ENCODE measurements at regions not wholly inside any gene's neighbourhood (a gene's known extent, or its start where the extent isn't known, plus 50 kb on each side); places are given as distances from the start of the nearest gene placed in this dataset.

DNA sequence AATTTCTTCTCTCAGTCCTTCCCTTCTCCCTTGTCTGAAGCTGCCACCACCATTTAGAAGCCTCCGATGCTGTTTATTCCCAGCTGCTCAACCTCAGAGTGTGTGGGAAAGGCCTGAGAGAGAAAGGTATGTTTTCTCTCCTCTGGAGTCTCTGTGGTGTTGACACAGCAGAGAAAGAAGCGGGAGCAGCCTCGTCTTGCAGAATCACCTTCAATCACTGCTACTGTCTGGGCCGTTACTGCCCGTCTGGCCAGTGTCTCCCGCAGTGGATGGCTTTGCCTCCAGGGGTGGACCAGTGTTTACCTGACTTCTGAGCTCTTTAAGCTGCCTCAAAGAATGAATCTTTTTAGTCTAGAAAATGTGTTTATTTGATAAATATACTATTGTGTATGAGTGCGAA is 148.9 kb upstream of the FAM47C start:
- intact Hi-C loops (cut with DNase I) = no loop called here
- TF ChIP-seq, protein P1, sequence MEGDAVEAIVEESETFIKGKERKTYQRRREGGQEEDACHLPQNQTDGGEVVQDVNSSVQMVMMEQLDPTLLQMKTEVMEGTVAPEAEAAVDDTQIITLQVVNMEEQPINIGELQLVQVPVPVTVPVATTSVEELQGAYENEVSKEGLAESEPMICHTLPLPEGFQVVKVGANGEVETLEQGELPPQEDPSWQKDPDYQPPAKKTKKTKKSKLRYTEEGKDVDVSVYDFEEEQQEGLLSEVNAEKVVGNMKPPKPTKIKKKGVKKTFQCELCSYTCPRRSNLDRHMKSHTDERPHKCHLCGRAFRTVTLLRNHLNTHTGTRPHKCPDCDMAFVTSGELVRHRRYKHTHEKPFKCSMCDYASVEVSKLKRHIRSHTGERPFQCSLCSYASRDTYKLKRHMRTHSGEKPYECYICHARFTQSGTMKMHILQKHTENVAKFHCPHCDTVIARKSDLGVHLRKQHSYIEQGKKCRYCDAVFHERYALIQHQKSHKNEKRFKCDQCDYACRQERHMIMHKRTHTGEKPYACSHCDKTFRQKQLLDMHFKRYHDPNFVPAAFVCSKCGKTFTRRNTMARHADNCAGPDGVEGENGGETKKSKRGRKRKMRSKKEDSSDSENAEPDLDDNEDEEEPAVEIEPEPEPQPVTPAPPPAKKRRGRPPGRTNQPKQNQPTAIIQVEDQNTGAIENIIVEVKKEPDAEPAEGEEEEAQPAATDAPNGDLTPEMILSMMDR (IDR thresholded peaks at IDR 0.05) = no peak

DNA sequence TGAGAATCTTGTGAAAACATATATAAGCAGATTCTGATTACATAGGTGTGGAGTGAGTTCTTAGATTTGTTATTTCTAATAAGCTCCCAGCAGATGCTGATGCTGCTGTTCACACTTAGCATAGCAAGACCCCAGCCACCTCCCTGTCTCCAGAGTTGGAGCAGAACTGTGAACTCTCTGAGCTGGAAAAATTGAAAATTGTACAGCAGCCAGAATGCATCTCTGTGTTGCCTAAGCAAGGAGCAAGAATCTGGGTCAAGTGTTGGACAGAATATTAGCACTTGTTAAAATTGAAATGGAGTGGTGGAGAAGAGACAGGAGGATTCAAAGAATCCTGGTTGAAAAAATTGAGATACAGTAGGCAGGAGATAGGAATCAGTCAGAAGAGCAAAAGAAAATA is 146.6 kb upstream of the FAM47C start:
- no peak overlapping the region for H3K4me3 ChIP-seq
- no peak for DNase-seq (ENCODE audit: low spot score in 2 of 2)
- no peaks in the 10 kb centered on the region for H3K9me3 ChIP-seq
- intact Hi-C loops (cut with DNase I) = loop anchor here (10.0 kb wide), 1 partner anchor 967 kb away; no protein-coding TSS in a partner anchor
- H3K36me3 ChIP-seq = no peaks in the 10 kb centered on the region
- TF ChIP-seq, protein P1 (IDR thresholded peaks at IDR 0.05) = no peak
- no peaks in the 10 kb centered on the region for H3K4me1 ChIP-seq
- H3K27me3 ChIP-seq = no peaks in the 10 kb centered on the region
- H3K27ac ChIP-seq = no peak overlapping the region

More for the DNA sequence above, 148.9 kb upstream of the FAM47C start:
- Histone ChIP-seq H3K36me3 (no peaks in the 10 kb centered on the region), H3K27ac (no peak overlapping the region), H3K9me3 (no peaks in the 10 kb centered on the region), H3K4me1 (no peaks in the 10 kb centered on the region), H3K4me3 (no peak overlapping the region), H3K27me3 (no peaks in the 10 kb centered on the region)
- no peak for DNase-seq (ENCODE audit: low spot score in 2 of 2)

DNA sequence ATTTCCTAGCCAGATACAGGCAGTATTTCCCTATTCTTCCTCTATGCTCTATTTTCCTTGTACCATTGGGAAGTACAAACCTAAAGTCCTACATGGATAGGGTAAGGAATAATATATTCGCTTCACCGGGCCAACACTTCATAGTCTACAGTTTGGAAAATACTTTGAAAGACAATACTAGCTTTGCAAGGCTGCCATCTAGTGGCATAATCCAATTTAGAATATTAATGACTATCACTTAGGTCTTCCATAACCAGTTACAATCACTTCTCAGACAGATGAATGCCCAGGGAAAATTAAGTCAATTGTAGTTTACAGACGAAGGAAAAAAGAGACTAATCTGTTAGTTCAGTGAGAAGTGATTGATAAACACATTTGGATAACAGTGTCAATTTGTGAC is 141.0 kb upstream of the FAM47C start:
- Histone ChIP-seq H3K27me3 (no peaks in the 10 kb centered on the region), H3K27ac (no peak overlapping the region), H3K4me1 (no peaks in the 10 kb centered on the region), H3K9me3 (no peaks in the 10 kb centered on the region), H3K4me3 (no peak overlapping the region), H3K36me3 (no peaks in the 10 kb centered on the region)
- no peak for DNase-seq (ENCODE audit: low spot score in 2 of 2)
- intact Hi-C loops (cut with DNase I) = loop anchor here (10.0 kb wide), 1 partner anchor 972 kb away; no protein-coding TSS in a partner anchor
- TF ChIP-seq, protein P1 (IDR thresholded peaks at IDR 0.05) = peak; percentile 3 to 63 (median 33)

DNA sequence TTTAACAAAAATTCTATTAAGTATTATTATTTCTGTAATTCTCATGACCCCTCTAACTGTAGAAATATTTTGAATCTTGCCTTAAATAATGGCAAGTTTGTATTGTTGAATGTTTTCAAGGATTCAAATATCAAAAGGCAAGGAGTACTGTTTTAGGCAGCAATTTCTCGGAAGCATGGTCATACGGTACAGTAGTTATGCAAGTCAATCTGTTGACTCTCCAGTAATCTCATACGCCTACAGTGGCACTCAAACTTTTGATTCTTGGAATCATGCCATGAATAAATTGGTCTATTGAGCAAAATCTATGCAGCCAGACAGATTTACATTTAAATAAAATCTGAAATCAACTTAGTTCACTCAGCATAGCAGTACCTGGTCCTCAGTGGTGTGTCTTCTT is 139.6 kb upstream of the FAM47C start:
- Histone ChIP-seq H3K4me1 (no peaks in the 10 kb centered on the region), H3K9me3 (no peaks in the 10 kb centered on the region), H3K36me3 (no peaks in the 10 kb centered on the region), H3K4me3 (no peak overlapping the region), H3K27ac (no peak overlapping the region), H3K27me3 (no peaks in the 10 kb centered on the region)
- DNase-seq (ENCODE audit: low spot score in 2 of 2) = no peak
- intact Hi-C loops (cut with DNase I) = loop anchor here (10.0 kb wide), 1 partner anchor 974 kb away; no protein-coding TSS in a partner anchor
- TF ChIP-seq, protein P1 (IDR thresholded peaks at IDR 0.05) = no peak

DNA sequence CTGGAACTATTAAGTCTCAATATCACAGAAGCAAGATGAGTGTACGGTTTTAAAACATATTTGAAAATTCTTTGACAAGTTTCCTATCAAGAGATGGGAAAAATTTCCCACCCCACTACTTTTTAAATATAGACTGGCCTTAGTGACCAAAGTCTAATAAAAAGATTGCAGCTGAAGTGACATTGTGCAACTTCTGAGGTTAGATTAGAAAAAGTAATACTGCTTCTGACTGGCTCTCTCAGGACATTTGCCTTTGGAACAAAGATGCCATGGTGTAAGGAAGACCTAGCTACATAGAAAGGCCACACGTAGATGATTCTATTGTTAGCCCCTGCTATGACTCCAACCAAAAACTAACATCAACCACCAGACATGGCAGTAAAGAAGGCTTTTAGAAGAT is 138.7 kb upstream of the FAM47C start:
- no peak overlapping the region for H3K4me3 ChIP-seq
- no peaks in the 10 kb centered on the region for H3K4me1 ChIP-seq
- intact Hi-C loops (cut with DNase I) = loop anchor here (10.0 kb wide), 1 partner anchor 975 kb away; no protein-coding TSS in a partner anchor
- no peak overlapping the region for H3K27ac ChIP-seq
- no peaks in the 10 kb centered on the region for H3K27me3 ChIP-seq
- TF ChIP-seq, protein P1 (IDR thresholded peaks at IDR 0.05) = no peak
- no peaks in the 10 kb centered on the region for H3K36me3 ChIP-seq
- DNase-seq (ENCODE audit: low spot score in 2 of 2) = no peak
- no peaks in the 10 kb centered on the region for H3K9me3 ChIP-seq

DNA sequence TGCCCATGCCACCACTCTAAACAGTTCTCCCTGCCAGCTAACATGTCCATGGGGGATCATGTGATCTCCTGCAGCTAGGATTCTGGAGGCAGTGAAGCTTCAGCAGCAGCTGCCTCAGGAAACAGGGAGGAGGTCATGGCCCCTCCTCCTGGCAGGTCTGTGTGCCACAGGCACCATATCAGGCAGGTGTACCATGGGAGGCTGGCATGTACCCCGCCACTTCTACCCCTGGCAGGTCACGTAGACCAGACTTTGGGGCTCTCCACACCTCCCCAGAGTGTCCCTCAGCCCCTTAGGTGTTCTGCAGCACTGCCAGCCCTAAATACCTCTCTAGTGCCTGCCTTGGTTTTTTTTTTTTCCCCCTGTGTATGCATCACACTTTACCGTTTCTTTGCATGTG is 110.5 kb upstream of the FAM47C start:
- Histone ChIP-seq H3K27ac (no peak overlapping the region), H3K27me3 (no peaks in the 10 kb centered on the region), H3K9me3 (no peaks in the 10 kb centered on the region), H3K36me3 (no peaks in the 10 kb centered on the region), H3K4me1 (no peaks in the 10 kb centered on the region), H3K4me3 (no peak overlapping the region)
- intact Hi-C loops (cut with DNase I) = no loop called here
- TF ChIP-seq, protein P1 (IDR thresholded peaks at IDR 0.05) = no peak
- DNase-seq (ENCODE audit: low spot score in 2 of 2) = no peak

Data from ascending aorta (tissue), 2 donors.